GM12878 (cell line): ENCODE measurements at regions not wholly inside any gene's neighbourhood (a gene's known extent, or its start where the extent isn't known, plus 50 kb on each side); places are given as distances from the start of the nearest gene placed in this dataset.

Source experiments
- ATAC-seq: fragments of 200-7000 bp; cut with Tn5 transposase; 3 replicates; pipeline ENCODE4 v1.9.1; 2020; ENCODE audit warnings: mild to moderate bottlenecking, moderate library complexity
- BruUV-seq: library from RNA; stranded (reverse); fragments of 400-500 nt; replicated peaks from 2 replicates; lab custom pipeline; 2021; lab: Mats Ljungman, UMichigan
- CTCF ChIA-PET: fragments of 300-600 bp; sonication (Branson Sonifier 250); formaldehyde crosslinking; extraction: SDS; loops from one replicate; lab custom pipeline; 2021; ENCODE audit warnings: inconsistent platforms; lab: Yijun Ruan, JAX
- POLR2A ChIA-PET: fragments of 350-600 bp; formaldehyde crosslinking; extraction: SDS; loops from one replicate; lab custom pipeline; 2021; ENCODE audit warnings: inconsistent platforms; lab: Charles Lee
- RAD21 ChIA-PET: fragments of 300-600 bp; sonication (Branson Sonifier 250); formaldehyde crosslinking; loops from one replicate; lab custom pipeline; 2023; ENCODE audit warnings: antibody characterized with exemption; ENCODE audit not compliant: unreplicated experiment; lab: Charles Lee
- SMC1A ChIA-PET: fragments of 300-600 bp; sonication (Branson Sonifier 250); formaldehyde crosslinking; loops from one replicate; lab custom pipeline; 2023; ENCODE audit not compliant: unreplicated experiment, uncharacterized antibody; lab: Charles Lee
- DNase-seq: peaks from one replicate; pipeline ENCODE4 v3.0.0-alpha.2; 2011; ENCODE audit warnings: low read depth, low spot score
- FAIRE-seq: peaks from 3 replicates; lab custom pipeline; 2011; peaks lifted over from hg19 to GRCh38; lab: Jason Lieb, UNC
- H2AFZ ChIP-seq: 2 replicates; pipeline ENCODE4 v1.6.0; 2011; ENCODE audit warnings: low read depth, low read length, control low read depth; ENCODE audit not compliant: control insufficient read depth
- H3K27ac ChIP-seq: 2 replicates; pipeline ENCODE4 v1.5.1; 2011; ENCODE audit warnings: control low read depth; ENCODE audit not compliant: control insufficient read depth, insufficient read depth
- H3K27me3 ChIP-seq, 2 experiments: replicated peaks in 1 of 2; 2 replicates each; pipeline versions ENCODE4 v1.6.0 to v1.6.1; 2011; ENCODE audit warnings: low read length in 1 of 2; ENCODE audit not compliant: control insufficient read depth in 2 of 2, insufficient read depth in 2 of 2
- H3K36me3 ChIP-seq, 2 experiments: 2 replicates each; pipeline ENCODE4 v1.5.1; 2011; ENCODE audit warnings: low read length in 1 of 2; ENCODE audit not compliant: control insufficient read depth in 2 of 2, insufficient read depth in 2 of 2
- H3K4me1 ChIP-seq: 2 replicates; pipeline ENCODE4 v1.6.1; 2011; ENCODE audit warnings: mild to moderate bottlenecking, low read length, moderate library complexity, mixed read lengths; ENCODE audit not compliant: control insufficient read depth, insufficient read depth
- H3K4me2 ChIP-seq: 2 replicates; pipeline ENCODE4 v1.6.0; 2011; ENCODE audit warnings: control low read depth; ENCODE audit not compliant: control insufficient read depth, insufficient read depth
- H3K4me3 ChIP-seq: fragments of 200-600 bp; sonication (generic); 2 replicates; pipeline ENCODE4 v1.5.1; 2016
- H3K79me2 ChIP-seq: 2 replicates; pipeline ENCODE4 v1.6.0; 2011; ENCODE audit warnings: low read length; ENCODE audit not compliant: control insufficient read depth, insufficient read depth
- H3K9ac ChIP-seq: 2 replicates; pipeline ENCODE4 v1.8.0; 2011; ENCODE audit warnings: low read length, control low read depth, mixed read lengths; ENCODE audit not compliant: control insufficient read depth, insufficient read depth
- H3K9me3 ChIP-seq: replicated peaks from 3 replicates; pipeline ENCODE4 v1.5.1; 2011; ENCODE audit warnings: mild to moderate bottlenecking, low read length; ENCODE audit not compliant: control insufficient read depth, insufficient read depth
- H4K20me1 ChIP-seq: 2 replicates; pipeline ENCODE4 v1.6.0; 2011; ENCODE audit not compliant: control insufficient read depth, insufficient read depth
- JUNB ChIP-seq: IDR thresholded peaks from 2 replicates; pipeline ENCODE4 v1.6.1; 2016; ENCODE audit warnings: antibody characterized with exemption, mild to moderate bottlenecking
- MYB ChIP-seq: fragments of 150-350 bp; IDR thresholded peaks from 2 replicates; pipeline ENCODE4 v1.6.1; 2014; ENCODE audit warnings: mild to moderate bottlenecking, low read depth, low read length, borderline replicate concordance
- SP1 ChIP-seq: IDR thresholded peaks from one replicate; pipeline ENCODE4 v1.6.1; 2011; ENCODE audit warnings: low read depth, low read length
- ZNF24 ChIP-seq: fragments of 450-650 bp; IDR thresholded peaks from 2 replicates; pipeline ENCODE4 v1.6.1; 2017; ENCODE audit warnings: antibody characterized with exemption, mild to moderate bottlenecking
- ZZZ3 ChIP-seq: IDR thresholded peaks from 2 replicates; pipeline ENCODE4 v1.6.1; 2011; ENCODE audit warnings: low read depth; ENCODE audit not compliant: control insufficient read depth, insufficient read length
- WGBS: methylation state at CpG from one replicate; pipeline ENCODE4 v1.1.6; 2016; ENCODE audit warnings: low lambda C conversion rate; ENCODE audit not compliant: insufficient replicate concordance, insufficient coverage; ENCODE audit errors: missing lambda C conversion rate; 5-methylcytosine and 5-hydroxymethylcytosine counted together
- in situ Hi-C: fragments of 300-500 bp; cut with MboI; formaldehyde crosslinking; loops from 9 replicates; pipeline ENCODE4 v1.14.3; 2018; ENCODE audit warnings: mixed read lengths
- intact Hi-C: fragments of 100-400 bp; cut with micrococcal nuclease; formaldehyde crosslinking; loops from one replicate; pipeline ENCODE4 v1.14.2; 2022; ENCODE audit not compliant: unreplicated experiment
- TF ChIP-seq, protein P1 (sequence below): IDR thresholded peaks from 2 replicates; pipeline ENCODE4 v1.6.1; 2011; ENCODE audit warnings: borderline replicate concordance, low read depth, mild to moderate bottlenecking, moderate library complexity, mixed read lengths, low read length; ENCODE audit not compliant: insufficient read depth; ENCODE audit errors: extremely low read length
- TF ChIP-seq, protein P2 (sequence below): IDR thresholded peaks from 2 replicates; pipeline ENCODE4 v1.6.1; 2011; ENCODE audit warnings: low read depth, mild to moderate bottlenecking, low read length, moderate library complexity, borderline replicate concordance; ENCODE audit errors: extremely low read depth

DNA sequence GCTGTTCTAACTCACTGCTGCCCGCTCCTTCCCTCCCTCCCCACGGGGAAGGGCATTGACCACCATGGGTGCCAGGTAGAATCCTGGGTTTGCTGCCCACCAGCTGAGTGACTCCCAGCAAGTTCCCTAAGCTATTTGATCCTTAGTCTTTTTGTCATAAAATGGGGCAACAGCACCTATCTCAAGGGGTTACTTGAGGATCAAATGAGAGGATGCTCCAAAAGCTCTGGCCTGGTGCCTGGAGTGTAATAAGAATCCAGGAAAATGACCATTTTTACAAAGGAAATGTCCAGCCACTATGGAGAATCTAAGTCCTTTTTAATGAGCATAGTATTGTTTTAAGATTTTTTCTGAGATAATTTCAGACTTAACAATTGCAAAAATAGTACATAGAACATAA lies 61.4 kb upstream of the CMKLR1 start (continued):
- TF ChIP-seq, protein P1, sequence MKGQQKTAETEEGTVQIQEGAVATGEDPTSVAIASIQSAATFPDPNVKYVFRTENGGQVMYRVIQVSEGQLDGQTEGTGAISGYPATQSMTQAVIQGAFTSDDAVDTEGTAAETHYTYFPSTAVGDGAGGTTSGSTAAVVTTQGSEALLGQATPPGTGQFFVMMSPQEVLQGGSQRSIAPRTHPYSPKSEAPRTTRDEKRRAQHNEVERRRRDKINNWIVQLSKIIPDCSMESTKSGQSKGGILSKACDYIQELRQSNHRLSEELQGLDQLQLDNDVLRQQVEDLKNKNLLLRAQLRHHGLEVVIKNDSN, result no peak
- TF ChIP-seq JUNB, result no peak
- no peak for TF ChIP-seq SP1
- TF ChIP-seq ZNF24, result no peak
- TF ChIP-seq ZZZ3, result no peak

DNA sequence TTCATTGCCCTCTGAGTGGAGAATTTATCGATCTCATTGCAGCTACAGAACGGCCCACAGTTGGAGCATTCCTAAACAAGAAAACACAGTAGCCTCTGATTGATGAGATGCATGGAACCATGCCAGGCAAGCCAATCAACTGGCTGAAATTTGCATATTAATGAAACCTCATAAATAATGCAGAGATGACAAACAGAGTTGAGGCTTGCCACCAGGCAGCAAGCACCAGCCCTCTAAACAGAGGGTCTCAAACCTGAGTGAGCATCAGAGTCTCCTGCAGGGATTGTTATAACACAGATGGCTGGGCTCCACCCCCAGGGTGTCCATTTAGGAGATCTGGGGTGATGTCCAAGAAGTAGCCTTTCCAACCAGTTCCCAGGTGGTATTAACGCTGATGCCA lies 60.9 kb upstream of the CMKLR1 start:
- Histone ChIP-seq H3K27me3 (peaks cover 0 to 3% of the 10 kb centered on the region in 2 experiments; a peak in 3 of 4 replicates), H4K20me1 (no peaks in the 10 kb centered on the region), H3K4me2 (no peak overlapping the region), H3K27ac (no peak overlapping the region), H3K4me1 (no peaks in the 10 kb centered on the region), H3K9ac (no peak overlapping the region), H3K4me3 (no peak overlapping the region)
- ATAC-seq (no peak), DNase-seq (no peak), FAIRE-seq (no peak)
- no TSS peak for BruUV-seq
- intact Hi-C loops, result no loop called here
- ChIA-PET CTCF (interaction anchor here (1.4 kb wide), 1 partner anchor 9 kb away, joined by 3 read pairs; no protein-coding TSS in a partner anchor), SMC1A (no interaction called here), RAD21 (no interaction called here), POLR2A (no interaction called here)
- WGBS, result 73% methylated on average over 3 of the region's 3 CpGs
- in situ Hi-C loops, result loop anchor here (25.0 kb wide), 1 partner anchor 1263 kb away; no protein-coding TSS in a partner anchor
- TF ChIP-seq, protein P2, sequence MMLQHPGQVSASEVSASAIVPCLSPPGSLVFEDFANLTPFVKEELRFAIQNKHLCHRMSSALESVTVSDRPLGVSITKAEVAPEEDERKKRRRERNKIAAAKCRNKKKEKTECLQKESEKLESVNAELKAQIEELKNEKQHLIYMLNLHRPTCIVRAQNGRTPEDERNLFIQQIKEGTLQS, result no peak
- TF ChIP-seq MYB, result no peak
- TF ChIP-seq, all 136 proteins: peak for 0
- no peaks in the 10 kb centered on the region for H3K36me3 ChIP-seq
- no peaks in the 10 kb centered on the region for H3K9me3 ChIP-seq
- H3K79me2 ChIP-seq, result no peaks in the 10 kb centered on the region
- no peak overlapping the region for H2AFZ ChIP-seq
